Ascending aorta (tissue), 2 donors: ENCODE measurements at regions not wholly inside any gene's neighbourhood (a gene's known extent, or its start where the extent isn't known, plus 50 kb on each side); places are given as distances from the start of the nearest gene placed in this dataset.

Experiments
- DNase-seq, 2 donors: peaks; one replicate each; pipeline ENCODE4 v3.0.0-alpha.2; 2019; ENCODE audit warnings: low spot score in 2 of 2
- H3K27ac ChIP-seq, 2 donors: fragments of 200-600 bp; sonication (generic); one replicate each; pipeline ENCODE4 v1.5.1; 2016 to 2017; ENCODE audit warnings: mild to moderate bottlenecking in 1 of 2
- H3K27me3 ChIP-seq: fragments of 200-600 bp; sonication (generic); one replicate; pipeline ENCODE4 v1.5.1; 2017
- H3K36me3 ChIP-seq, 2 donors: fragments of 200-600 bp; sonication (generic); one replicate each; pipeline ENCODE4 v1.5.1; 2016
- H3K4me1 ChIP-seq, 2 donors: fragments of 200-600 bp; sonication (generic); one replicate each; pipeline ENCODE4 v1.5.1; 2016 to 2017; ENCODE audit warnings: mild to moderate bottlenecking in 1 of 2
- H3K4me3 ChIP-seq, 2 donors: fragments of 200-600 bp; sonication (generic); one replicate each; pipeline ENCODE4 v1.5.1; 2016 to 2017; ENCODE audit warnings: mild to moderate bottlenecking in 1 of 2
- H3K9me3 ChIP-seq, 2 donors: fragments of 200-600 bp; sonication (generic); one replicate each; pipeline ENCODE4 v1.5.1; 2016
- intact Hi-C: fragments of 100-400 bp; cut with DNase I; formaldehyde crosslinking; loops from one replicate; pipeline ENCODE4 v1.15.1; 2023
- TF ChIP-seq, protein P1 (sequence below), 3 experiments: fragments of 200-600 bp in 2 of 3; fragments of 450-650 bp in 1 of 3; sonication (generic) in 2 of 3; IDR thresholded peaks; one replicate each; pipeline ENCODE4 v1.5.1; 2016 to 2019; ENCODE audit warnings: antibody characterized with exemption in 3 of 3, mild to moderate bottlenecking in 1 of 3, moderate library complexity in 1 of 3

DNA sequence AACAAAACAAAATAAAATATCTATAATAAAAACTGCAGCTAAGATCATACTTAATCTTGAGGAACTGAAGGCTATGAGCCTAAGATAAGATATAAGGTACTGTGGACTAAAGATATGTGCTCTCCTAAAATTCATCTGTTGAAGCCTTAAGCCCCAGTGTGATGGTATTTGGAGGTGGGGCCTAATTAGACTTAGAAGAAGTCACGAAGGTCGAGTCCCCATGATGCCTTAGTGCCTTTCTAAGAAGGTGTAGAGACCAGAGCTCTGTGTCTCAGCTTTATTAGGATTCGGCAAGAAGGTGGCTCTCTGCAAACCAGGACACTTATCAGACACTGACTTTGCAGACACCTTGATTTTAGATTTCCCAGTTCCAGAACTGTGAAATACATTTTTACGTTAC lies 622.0 kb upstream of the BRINP3 start:
- Histone ChIP-seq H3K27ac (no peak overlapping the region), H3K36me3 (no peaks in the 10 kb centered on the region), H3K4me1 (no peaks in the 10 kb centered on the region), H3K4me3 (no peak overlapping the region), H3K9me3 (no peaks in the 10 kb centered on the region), H3K27me3 (no peaks in the 10 kb centered on the region)
- no peak for DNase-seq
- intact Hi-C loops, result no loop called here
- TF ChIP-seq, protein P1, sequence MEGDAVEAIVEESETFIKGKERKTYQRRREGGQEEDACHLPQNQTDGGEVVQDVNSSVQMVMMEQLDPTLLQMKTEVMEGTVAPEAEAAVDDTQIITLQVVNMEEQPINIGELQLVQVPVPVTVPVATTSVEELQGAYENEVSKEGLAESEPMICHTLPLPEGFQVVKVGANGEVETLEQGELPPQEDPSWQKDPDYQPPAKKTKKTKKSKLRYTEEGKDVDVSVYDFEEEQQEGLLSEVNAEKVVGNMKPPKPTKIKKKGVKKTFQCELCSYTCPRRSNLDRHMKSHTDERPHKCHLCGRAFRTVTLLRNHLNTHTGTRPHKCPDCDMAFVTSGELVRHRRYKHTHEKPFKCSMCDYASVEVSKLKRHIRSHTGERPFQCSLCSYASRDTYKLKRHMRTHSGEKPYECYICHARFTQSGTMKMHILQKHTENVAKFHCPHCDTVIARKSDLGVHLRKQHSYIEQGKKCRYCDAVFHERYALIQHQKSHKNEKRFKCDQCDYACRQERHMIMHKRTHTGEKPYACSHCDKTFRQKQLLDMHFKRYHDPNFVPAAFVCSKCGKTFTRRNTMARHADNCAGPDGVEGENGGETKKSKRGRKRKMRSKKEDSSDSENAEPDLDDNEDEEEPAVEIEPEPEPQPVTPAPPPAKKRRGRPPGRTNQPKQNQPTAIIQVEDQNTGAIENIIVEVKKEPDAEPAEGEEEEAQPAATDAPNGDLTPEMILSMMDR (IDR thresholded peaks at IDR 0.05), result no peak

- TF ChIP-seq, protein P1 (IDR thresholded peaks at IDR 0.05), result no peak
- intact Hi-C loops, result no loop called here
- Histone ChIP-seq H3K27me3 (no peaks in the 10 kb centered on the region), H3K4me3 (no peak overlapping the region), H3K4me1 (no peaks in the 10 kb centered on the region), H3K27ac (no peak overlapping the region), H3K36me3 (no peaks in the 10 kb centered on the region), H3K9me3 (no peaks in the 10 kb centered on the region)
- no peak for DNase-seq
These were observed 624.3 kb upstream of the BRINP3 start for GRCh38 chr1:191101960-191102359.

GRCh38 chr1:191125950-191126349 lies 648.3 kb upstream of the BRINP3 start:
- Histone ChIP-seq H3K4me1 (no peaks in the 10 kb centered on the region), H3K27ac (no peak overlapping the region), H3K9me3 (no peaks in the 10 kb centered on the region), H3K36me3 (no peaks in the 10 kb centered on the region), H3K4me3 (no peak overlapping the region), H3K27me3 (no peaks in the 10 kb centered on the region)
- intact Hi-C loops, result no loop called here
- DNase-seq, result no peak
- TF ChIP-seq, protein P1 (IDR thresholded peaks at IDR 0.05), result no peak

DNA sequence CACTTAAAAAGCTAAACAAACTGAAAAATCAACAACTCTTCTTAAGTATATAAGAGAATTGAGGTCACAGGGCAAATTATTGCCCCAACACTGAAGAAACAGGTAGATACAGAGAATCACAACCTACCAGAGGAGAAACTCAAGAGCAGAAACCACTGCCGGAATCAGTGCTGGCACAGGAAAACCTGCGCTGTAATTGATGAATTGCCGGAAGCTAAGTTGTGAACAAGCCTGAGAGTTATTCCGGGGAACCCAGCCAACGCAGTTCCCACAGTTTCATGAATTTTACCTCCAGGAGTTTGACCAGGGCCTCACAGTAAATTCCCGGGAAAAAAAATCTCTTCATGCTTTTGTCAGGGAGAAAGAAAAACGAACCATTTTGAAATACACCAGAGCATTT lies 657.1 kb upstream of the BRINP3 start:
- TF ChIP-seq, protein P1 (IDR thresholded peaks at IDR 0.05), result no peak
- Histone ChIP-seq H3K4me1 (no peaks in the 10 kb centered on the region), H3K27ac (no peak overlapping the region), H3K9me3 (no peaks in the 10 kb centered on the region), H3K4me3 (no peak overlapping the region), H3K36me3 (no peaks in the 10 kb centered on the region), H3K27me3 (no peaks in the 10 kb centered on the region)
- no peak for DNase-seq
- intact Hi-C loops, result no loop called here

DNA sequence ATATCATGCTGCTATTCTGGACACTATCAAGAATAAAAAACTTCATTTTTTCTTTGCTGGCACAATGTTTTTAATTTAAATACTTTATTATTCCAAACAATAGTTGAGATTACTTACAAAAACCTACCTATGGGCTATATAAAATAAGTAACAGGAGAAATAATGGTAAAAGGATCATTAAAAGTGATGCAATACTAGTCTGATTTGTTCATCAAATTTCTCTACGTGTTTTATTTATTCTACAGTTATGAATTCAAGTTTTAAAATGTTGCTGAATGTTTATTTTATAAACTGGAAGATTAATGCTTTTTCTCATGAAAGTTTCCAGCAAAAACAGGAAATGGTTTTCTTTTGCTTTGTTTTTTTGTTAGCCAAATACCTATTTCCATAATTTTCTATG lies 662.4 kb upstream of the BRINP3 start:
- no peak for DNase-seq
- intact Hi-C loops, result no loop called here
- Histone ChIP-seq H3K27me3 (no peaks in the 10 kb centered on the region), H3K9me3 (no peaks in the 10 kb centered on the region), H3K4me1 (no peaks in the 10 kb centered on the region), H3K27ac (no peak overlapping the region), H3K36me3 (no peaks in the 10 kb centered on the region), H3K4me3 (no peak overlapping the region)
- TF ChIP-seq, protein P1 (IDR thresholded peaks at IDR 0.05), result no peak

DNA sequence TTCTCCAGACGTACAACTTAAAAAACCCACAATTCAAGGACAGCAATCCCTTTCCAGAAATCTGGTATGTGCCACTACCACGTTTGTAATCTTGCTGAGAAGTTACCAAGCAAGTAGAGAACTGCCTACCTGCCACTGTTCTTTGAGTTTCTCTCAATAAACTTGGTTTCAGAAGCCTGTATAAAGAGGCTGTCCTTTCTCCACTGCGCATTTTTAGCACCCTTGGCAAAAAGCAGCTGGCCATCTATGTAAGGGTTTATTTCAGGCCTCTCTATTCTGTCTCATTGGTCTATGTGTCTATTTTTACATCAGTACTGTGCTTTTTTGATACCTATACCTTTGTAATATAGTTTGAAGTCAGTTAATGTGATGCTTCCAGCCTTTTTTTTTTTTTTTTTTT lies 665.1 kb upstream of the BRINP3 start:
- DNase-seq, result no peak
- TF ChIP-seq, protein P1 (IDR thresholded peaks at IDR 0.05), result no peak
- intact Hi-C loops, result no loop called here
- no peak overlapping the region for H3K27ac ChIP-seq
- H3K27me3 ChIP-seq, result no peaks in the 10 kb centered on the region
- no peaks in the 10 kb centered on the region for H3K9me3 ChIP-seq
- H3K36me3 ChIP-seq, result no peaks in the 10 kb centered on the region
- H3K4me3 ChIP-seq, result no peak overlapping the region
- H3K4me1 ChIP-seq, result no peaks in the 10 kb centered on the region
